Neural cell (in vitro differentiated cells): ENCODE measurements at regions not wholly inside any gene's neighbourhood (a gene's known extent, or its start where the extent isn't known, plus 50 kb on each side); places are given as distances from the start of the nearest gene placed in this dataset.

Experiments
- H2AFZ ChIP-seq: fragments of 200-600, 300-800 bp; sonication (generic), shearing (Covaris generic); 2 replicates; pipeline ENCODE4 v1.6.0; 2014; ENCODE audit warnings: low read depth, mild to moderate bottlenecking, antibody characterized with exemption, low read length, moderate library complexity
- H3F3A ChIP-seq: fragments of 200-600 bp; shearing (Covaris generic); 2 replicates; pipeline ENCODE4 v1.6.1; 2016; ENCODE audit warnings: mild to moderate bottlenecking, moderate library complexity, mixed read lengths, antibody characterized with exemption, low read length; ENCODE audit not compliant: insufficient read depth, poor library complexity, severe bottlenecking
- H3K27ac ChIP-seq: fragments of 200-600, 300-800 bp; sonication (generic), shearing (Covaris generic); 2 replicates; pipeline ENCODE4 v1.5.1; 2014; ENCODE audit warnings: mild to moderate bottlenecking, low read length, moderate library complexity
- H3K27me3 ChIP-seq: fragments of 300-800, 200-600 bp; sonication (generic), shearing (Covaris generic); 2 replicates; pipeline ENCODE4 v1.6.0; 2014; ENCODE audit warnings: mild to moderate bottlenecking, low read depth, low read length, moderate library complexity; ENCODE audit not compliant: insufficient read depth
- H3K36me3 ChIP-seq: fragments of 300-800, 200-600 bp; sonication (generic), shearing (Covaris generic); 2 replicates; pipeline ENCODE4 v1.5.1; 2014; ENCODE audit warnings: mild to moderate bottlenecking, antibody characterized with exemption, low read length, moderate library complexity; ENCODE audit not compliant: insufficient read depth
- H3K4me2 ChIP-seq: fragments of 300-800, 200-600 bp; sonication (generic), shearing (Covaris generic); 2 replicates; pipeline ENCODE4 v1.6.0; 2014; ENCODE audit warnings: mild to moderate bottlenecking, low read length
- H3K4me3 ChIP-seq: fragments of 300-800, 200-600 bp; sonication (generic), shearing (Covaris generic); 2 replicates; pipeline ENCODE4 v1.5.1; 2014; ENCODE audit warnings: mild to moderate bottlenecking, low read length, moderate library complexity
- H3K79me2 ChIP-seq: fragments of 200-600 bp; shearing (Covaris generic); replicated peaks from 2 replicates; pipeline ENCODE4 v1.6.0; 2014; ENCODE audit warnings: mild to moderate bottlenecking, low read length, moderate library complexity; ENCODE audit not compliant: insufficient read depth
- H3K9ac ChIP-seq: fragments of 300-800, 200-600 bp; sonication (generic), shearing (Covaris generic); 2 replicates; pipeline ENCODE4 v1.6.1; 2016; ENCODE audit warnings: mild to moderate bottlenecking, low read length, mixed read lengths
- H3K9me2 ChIP-seq: fragments of 200-600 bp; shearing (Covaris generic); 2 replicates; pipeline ENCODE4 v1.6.1; 2016; ENCODE audit warnings: mild to moderate bottlenecking, low read length, mixed read lengths; ENCODE audit not compliant: insufficient read depth
- H3K9me3 ChIP-seq: fragments of 200-600, 300-800 bp; sonication (generic), shearing (Covaris generic); 2 replicates; pipeline ENCODE4 v1.6.1; 2016; ENCODE audit warnings: mild to moderate bottlenecking, mixed run types, low read length, moderate library complexity, mixed read lengths
- H4K20me1 ChIP-seq: fragments of 200-600 bp; shearing (Covaris generic); 2 replicates; pipeline ENCODE4 v1.6.1; 2016; ENCODE audit warnings: mild to moderate bottlenecking, mixed run types; ENCODE audit not compliant: insufficient read depth
- EP300 ChIP-seq: fragments of 450-650 bp; conservative IDR thresholded peaks from 2 replicates; pipeline ENCODE4 v1.6.1; 2014; ENCODE audit warnings: antibody characterized with exemption, mild to moderate bottlenecking, moderate library complexity; ENCODE audit not compliant: poor library complexity, severe bottlenecking
- EZH2 ChIP-seq: fragments of 200-600, 300-800 bp; shearing (Covaris generic), sonication (generic); IDR thresholded peaks from 2 replicates; pipeline ENCODE4 v1.6.1; 2014; ENCODE audit warnings: antibody characterized with exemption, low read length, borderline replicate concordance, mild to moderate bottlenecking; ENCODE audit not compliant: insufficient read depth, poor library complexity, severe bottlenecking
- MXI1 ChIP-seq: fragments of 450-650 bp; conservative IDR thresholded peaks from 2 replicates; pipeline ENCODE4 v1.6.1; 2014; ENCODE audit warnings: antibody characterized with exemption, mild to moderate bottlenecking; ENCODE audit not compliant: poor library complexity, severe bottlenecking
- POLR2AphosphoS5 ChIP-seq: IDR thresholded peaks from 2 replicates; pipeline ENCODE4 v1.6.1; 2012
- RAD21 ChIP-seq: fragments of 450-650 bp; conservative IDR thresholded peaks from 2 replicates; pipeline ENCODE4 v1.6.1; 2014; ENCODE audit warnings: antibody characterized with exemption, mild to moderate bottlenecking, moderate library complexity
- SMC3 ChIP-seq: fragments of 450-650 bp; conservative IDR thresholded peaks from 2 replicates; pipeline ENCODE4 v1.6.1; 2014; ENCODE audit warnings: antibody characterized with exemption, mild to moderate bottlenecking, moderate library complexity; ENCODE audit not compliant: poor library complexity
- TAF1 ChIP-seq: IDR thresholded peaks from 2 replicates; pipeline ENCODE4 v1.6.1; 2012; ENCODE audit warnings: low read depth
- TF ChIP-seq, protein P1 (sequence below): IDR thresholded peaks from 2 replicates; pipeline ENCODE4 v1.6.1; 2012; ENCODE audit warnings: borderline replicate concordance
- TF ChIP-seq, protein P2 (sequence below): fragments of 450-650 bp; IDR thresholded peaks from 2 replicates; pipeline ENCODE4 v1.5.1; 2014; ENCODE audit warnings: antibody characterized with exemption, mild to moderate bottlenecking, moderate library complexity; ENCODE audit not compliant: poor library complexity, severe bottlenecking

DNA sequence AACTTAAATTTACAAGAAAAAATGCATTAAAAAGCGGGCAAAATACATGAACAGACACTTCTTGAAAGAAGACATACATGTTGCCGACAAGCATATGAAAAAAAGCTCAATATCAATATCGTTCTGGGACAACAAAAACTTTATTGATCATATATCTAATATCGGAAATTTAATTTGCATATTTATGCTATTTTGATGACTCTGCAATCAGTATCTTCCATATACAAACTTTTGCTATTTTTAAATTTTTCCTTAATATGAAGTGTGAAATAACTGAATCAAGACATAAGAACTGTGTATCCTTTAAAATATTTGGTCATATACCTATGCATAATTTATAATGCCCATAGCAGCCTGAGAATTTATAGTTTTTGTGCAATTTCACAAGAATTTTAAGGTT is 224.6 kb downstream of the ALX1 start:
- Histone ChIP-seq H2AFZ (no peak overlapping the region), H3K4me2 (no peak overlapping the region), H3K9ac (no peak overlapping the region), H3K36me3 (no peaks in the 10 kb centered on the region), H3K9me3 (no peaks in the 10 kb centered on the region), H3F3A (no peaks in the 10 kb centered on the region), H3K79me2 (no peaks in the 10 kb centered on the region), H3K27me3 (no peaks in the 10 kb centered on the region), H3K27ac (no peak overlapping the region), H4K20me1 (no peaks in the 10 kb centered on the region), H3K9me2 (no peaks in the 10 kb centered on the region), H3K4me3 (no peak overlapping the region)
- TF ChIP-seq POLR2AphosphoS5 (no peak), MXI1 (no peak), TAF1 (no peak), EZH2 (no peak), RAD21 (no peak), SMC3 (no peak), EP300 (no peak)
- TF ChIP-seq, protein P1, sequence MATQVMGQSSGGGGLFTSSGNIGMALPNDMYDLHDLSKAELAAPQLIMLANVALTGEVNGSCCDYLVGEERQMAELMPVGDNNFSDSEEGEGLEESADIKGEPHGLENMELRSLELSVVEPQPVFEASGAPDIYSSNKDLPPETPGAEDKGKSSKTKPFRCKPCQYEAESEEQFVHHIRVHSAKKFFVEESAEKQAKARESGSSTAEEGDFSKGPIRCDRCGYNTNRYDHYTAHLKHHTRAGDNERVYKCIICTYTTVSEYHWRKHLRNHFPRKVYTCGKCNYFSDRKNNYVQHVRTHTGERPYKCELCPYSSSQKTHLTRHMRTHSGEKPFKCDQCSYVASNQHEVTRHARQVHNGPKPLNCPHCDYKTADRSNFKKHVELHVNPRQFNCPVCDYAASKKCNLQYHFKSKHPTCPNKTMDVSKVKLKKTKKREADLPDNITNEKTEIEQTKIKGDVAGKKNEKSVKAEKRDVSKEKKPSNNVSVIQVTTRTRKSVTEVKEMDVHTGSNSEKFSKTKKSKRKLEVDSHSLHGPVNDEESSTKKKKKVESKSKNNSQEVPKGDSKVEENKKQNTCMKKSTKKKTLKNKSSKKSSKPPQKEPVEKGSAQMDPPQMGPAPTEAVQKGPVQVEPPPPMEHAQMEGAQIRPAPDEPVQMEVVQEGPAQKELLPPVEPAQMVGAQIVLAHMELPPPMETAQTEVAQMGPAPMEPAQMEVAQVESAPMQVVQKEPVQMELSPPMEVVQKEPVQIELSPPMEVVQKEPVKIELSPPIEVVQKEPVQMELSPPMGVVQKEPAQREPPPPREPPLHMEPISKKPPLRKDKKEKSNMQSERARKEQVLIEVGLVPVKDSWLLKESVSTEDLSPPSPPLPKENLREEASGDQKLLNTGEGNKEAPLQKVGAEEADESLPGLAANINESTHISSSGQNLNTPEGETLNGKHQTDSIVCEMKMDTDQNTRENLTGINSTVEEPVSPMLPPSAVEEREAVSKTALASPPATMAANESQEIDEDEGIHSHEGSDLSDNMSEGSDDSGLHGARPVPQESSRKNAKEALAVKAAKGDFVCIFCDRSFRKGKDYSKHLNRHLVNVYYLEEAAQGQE = no peak
- TF ChIP-seq, protein P2, sequence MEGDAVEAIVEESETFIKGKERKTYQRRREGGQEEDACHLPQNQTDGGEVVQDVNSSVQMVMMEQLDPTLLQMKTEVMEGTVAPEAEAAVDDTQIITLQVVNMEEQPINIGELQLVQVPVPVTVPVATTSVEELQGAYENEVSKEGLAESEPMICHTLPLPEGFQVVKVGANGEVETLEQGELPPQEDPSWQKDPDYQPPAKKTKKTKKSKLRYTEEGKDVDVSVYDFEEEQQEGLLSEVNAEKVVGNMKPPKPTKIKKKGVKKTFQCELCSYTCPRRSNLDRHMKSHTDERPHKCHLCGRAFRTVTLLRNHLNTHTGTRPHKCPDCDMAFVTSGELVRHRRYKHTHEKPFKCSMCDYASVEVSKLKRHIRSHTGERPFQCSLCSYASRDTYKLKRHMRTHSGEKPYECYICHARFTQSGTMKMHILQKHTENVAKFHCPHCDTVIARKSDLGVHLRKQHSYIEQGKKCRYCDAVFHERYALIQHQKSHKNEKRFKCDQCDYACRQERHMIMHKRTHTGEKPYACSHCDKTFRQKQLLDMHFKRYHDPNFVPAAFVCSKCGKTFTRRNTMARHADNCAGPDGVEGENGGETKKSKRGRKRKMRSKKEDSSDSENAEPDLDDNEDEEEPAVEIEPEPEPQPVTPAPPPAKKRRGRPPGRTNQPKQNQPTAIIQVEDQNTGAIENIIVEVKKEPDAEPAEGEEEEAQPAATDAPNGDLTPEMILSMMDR = no peak

DNA sequence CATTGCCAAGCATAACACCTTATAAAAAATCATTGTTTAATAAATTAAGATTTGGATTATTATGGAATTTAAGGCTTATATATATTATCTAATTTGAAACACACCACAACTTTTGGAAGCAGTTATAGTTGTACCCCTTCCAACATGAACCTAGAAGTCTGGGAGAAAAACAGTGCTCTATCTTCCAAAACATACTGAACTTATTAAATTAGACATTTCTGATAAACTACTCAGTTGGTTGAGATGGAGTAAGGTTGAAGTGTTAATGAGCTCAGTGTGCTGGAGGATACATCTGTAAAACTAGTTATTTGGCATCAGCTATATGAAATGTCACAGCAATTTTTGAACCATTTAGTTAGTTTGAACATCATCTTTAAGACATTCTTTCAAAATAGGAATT is 227.4 kb downstream of the ALX1 start:
- Histone ChIP-seq H3K4me2 (no peak overlapping the region), H4K20me1 (no peaks in the 10 kb centered on the region), H2AFZ (no peak overlapping the region), H3F3A (no peaks in the 10 kb centered on the region), H3K9ac (no peak overlapping the region), H3K36me3 (no peaks in the 10 kb centered on the region), H3K27me3 (no peaks in the 10 kb centered on the region), H3K9me3 (no peaks in the 10 kb centered on the region), H3K79me2 (no peaks in the 10 kb centered on the region), H3K9me2 (no peaks in the 10 kb centered on the region), H3K4me3 (no peak overlapping the region), H3K27ac (no peak overlapping the region)
- TF ChIP-seq, protein P2 = no peak
- TF ChIP-seq SMC3 (no peak), EP300 (no peak), POLR2AphosphoS5 (no peak), RAD21 (no peak), MXI1 (no peak), TAF1 (no peak), EZH2 (no peak)
- TF ChIP-seq, protein P1 = no peak
